GM18498 (cell line): ENCODE measurements at regions not wholly inside any gene's neighbourhood (a gene's known extent, or its start where the extent isn't known, plus 50 kb on each side); places are given as distances from the start of the nearest gene placed in this dataset.
"Not testable (repeated sequence)": the region's sequence is repeated elsewhere in the genome, so short reads cannot be mapped to it uniquely, and the experiment has no call there.

Experiments used
- ATAC-seq: cut with Tn5 transposase; IDR thresholded peaks from one replicate; pipeline ENCODE4 v1.9.1; 2021; ENCODE audit warnings: mild to moderate bottlenecking, moderate library complexity; ENCODE audit not compliant: unreplicated experiment

DNA sequence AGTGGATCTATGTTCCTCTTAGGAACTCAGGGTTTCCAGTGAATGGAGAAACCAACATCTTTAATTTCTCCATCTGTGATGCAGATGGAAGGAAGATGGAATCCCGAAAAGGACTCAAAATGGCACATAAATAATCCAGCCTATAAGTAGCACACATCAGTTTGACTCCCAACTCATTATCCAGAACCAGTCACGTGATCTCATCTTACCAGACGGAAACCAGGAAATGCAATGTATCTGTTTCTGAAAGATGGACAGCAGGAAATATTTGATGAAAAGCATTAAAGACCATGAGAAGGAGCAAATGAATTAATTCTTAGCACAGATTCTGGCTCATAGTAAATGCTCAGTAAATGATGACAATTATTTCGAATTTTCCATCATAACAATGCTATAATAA, 443.1 kb upstream of the FMR1 start:
- ATAC-seq, result no peak

- no peak for ATAC-seq
These were observed 435.7 kb upstream of the FMR1 start for GRCh38 chrX:147476008-147476407.

GRCh38 chrX:147478899-147479298, 432.8 kb upstream of the FMR1 start:
- no peak for ATAC-seq

DNA sequence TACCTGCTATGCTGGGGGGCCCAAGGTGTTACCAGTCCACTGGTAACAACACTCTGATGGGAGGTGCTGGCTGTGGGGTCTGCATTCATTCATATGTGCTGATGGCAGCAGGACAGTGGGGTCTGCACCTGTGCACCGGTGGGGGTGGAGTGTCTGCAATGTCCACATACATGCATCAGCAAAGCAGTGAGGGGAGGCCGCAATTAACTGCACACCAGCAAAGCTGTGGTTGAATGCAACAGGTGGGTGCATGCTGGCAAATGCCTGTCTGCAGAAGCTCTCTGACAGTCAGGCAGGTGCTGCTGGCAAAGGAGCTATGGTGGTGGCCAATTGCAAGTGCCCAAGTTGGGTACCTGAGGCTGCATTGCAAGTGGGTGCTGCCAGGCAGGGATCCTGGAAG, 426.5 kb upstream of the FMR1 start:
- ATAC-seq, result no peak

- ATAC-seq, result no peak
These were observed 417.4 kb upstream of the FMR1 start for GRCh38 chrX:147494365-147494764.

- no peak for ATAC-seq
These were observed 412.9 kb upstream of the FMR1 start for GRCh38 chrX:147498796-147499195.

DNA sequence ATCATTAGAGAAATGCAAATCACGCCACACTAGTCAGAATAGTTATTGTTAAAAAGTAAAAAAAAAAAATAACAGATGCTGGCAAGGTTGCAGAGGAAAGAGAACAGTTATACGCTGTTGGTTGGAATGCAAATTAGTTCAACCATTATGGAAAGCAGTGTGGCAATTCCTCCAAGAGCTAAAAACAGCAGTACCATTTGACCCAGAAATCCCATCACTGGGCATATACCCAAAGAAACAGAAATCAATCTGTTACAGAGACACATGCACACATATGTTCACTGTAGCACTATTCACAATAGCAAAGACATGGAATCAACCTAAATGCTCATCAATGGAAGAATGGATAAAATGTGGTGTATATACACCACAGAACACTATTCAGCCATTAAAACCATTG, 388.7 kb upstream of the FMR1 start:
- no peak for ATAC-seq

GRCh38 chrX:147533426-147533825, 378.3 kb upstream of the FMR1 start:
- no peak for ATAC-seq

DNA sequence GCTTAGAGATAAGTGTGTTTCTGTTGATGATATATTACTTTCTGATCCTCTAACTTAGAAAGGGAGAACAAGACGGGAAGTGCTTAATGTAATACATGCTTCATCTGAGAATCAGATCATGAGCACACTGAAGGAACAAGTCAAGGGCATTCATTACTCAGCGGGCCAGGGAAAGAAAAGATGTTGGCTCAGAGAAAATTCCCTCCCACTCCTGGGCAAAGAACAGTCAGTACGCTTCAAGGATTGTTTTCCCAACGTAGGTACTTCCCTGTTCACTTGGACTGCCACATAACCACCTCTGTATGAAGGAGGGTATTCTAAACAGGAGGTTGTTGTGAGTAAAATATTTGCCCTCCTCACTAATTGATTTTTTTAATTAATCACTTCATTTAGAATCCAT, 374.5 kb upstream of the FMR1 start:
- ATAC-seq, result no peak

- ATAC-seq, result not testable (repeated sequence)
These were observed 363.7 kb upstream of the FMR1 start for GRCh38 chrX:147548023-147548422.

DNA sequence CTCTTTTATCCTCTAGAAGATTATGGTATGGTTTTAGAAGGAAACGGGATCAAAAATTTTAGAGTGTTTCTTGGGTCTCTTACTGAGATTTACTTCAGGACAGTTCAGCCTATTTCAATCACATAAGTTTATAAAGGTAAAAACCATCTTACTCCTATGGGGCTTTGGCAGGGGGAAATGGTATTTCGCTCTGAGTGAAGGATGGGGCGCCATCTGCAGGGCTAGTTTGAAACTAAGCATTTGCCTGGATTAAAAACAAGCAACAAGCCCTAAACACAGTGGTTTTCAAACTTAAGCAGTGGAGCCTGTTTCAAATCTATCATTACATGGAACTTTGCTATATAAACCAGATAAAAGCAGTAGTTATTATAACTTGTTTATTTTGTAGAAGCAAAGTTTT, 361.5 kb upstream of the FMR1 start:
- ATAC-seq, result no peak

GRCh38 chrX:147559191-147559590, 352.5 kb upstream of the FMR1 start:
- ATAC-seq, result no peak

GRCh38 chrX:147565237-147565636, 346.5 kb upstream of the FMR1 start:
- no peak for ATAC-seq

DNA sequence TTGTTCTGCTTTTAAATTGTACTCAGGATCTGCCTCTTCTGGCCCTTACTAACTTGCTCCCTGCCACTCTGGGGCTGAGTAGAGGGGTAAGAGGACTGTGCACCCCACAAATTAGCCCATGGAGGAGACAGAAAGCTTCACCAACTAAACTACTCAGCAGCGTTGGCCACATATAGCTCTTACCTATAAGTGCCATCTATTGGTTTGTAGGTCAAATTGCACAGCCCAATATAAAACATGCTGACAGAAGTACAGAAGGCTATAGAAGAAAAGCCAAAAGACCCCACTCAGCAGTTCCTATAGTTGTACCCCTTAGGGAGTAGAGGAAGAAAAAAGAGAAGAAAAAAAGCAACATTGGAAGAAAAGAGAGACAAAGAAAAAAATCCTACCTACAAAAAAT, 341.2 kb upstream of the FMR1 start:
- no peak for ATAC-seq

DNA sequence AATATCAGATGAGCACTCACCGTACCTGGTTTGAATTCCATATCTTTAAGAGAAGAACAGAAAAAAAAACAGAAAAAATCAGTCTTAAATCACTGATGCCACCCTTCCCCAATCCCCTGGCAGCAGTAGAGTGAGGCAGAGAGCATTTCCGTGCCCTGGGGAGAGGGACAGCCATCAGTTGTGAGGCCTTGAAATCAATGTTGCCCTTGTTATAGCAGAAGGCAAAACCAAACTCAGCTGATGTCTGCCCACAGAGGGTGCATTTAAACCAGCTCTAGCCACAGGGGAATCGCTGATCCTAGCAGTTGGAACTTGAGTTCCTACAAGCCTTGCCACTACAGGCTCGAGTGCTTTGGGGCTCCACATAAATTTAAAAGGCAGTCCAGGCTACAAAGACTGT, 338.5 kb upstream of the FMR1 start:
- ATAC-seq, result no peak

- no peak for ATAC-seq
These were observed 309.5 kb upstream of the FMR1 start for GRCh38 chrX:147602176-147602696.

GRCh38 chrX:147626605-147627004, 285.1 kb upstream of the FMR1 start:
- ATAC-seq, result no peak

GRCh38 chrX:147635186-147635585, 276.5 kb upstream of the FMR1 start:
- ATAC-seq, result no peak

DNA sequence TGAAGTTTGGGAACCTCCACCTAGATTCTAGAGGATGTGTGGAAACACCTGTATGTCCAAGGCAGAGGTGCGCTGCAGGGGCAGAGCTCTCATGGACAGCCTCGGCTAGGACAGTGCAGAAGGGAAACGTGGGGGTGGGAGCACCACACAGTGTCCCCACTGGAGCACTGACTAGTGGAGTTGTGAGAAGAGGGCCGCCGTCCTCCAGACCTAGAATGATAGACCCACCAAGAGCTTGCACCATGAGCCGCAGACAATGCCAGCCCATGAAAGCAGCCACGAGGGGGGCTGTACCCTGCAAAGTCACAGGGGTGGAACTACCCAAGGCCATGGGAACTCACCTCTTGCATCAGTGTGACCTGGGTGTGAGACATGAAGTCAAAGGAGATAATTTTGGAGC, 274.5 kb upstream of the FMR1 start:
- ATAC-seq, result no peak

DNA sequence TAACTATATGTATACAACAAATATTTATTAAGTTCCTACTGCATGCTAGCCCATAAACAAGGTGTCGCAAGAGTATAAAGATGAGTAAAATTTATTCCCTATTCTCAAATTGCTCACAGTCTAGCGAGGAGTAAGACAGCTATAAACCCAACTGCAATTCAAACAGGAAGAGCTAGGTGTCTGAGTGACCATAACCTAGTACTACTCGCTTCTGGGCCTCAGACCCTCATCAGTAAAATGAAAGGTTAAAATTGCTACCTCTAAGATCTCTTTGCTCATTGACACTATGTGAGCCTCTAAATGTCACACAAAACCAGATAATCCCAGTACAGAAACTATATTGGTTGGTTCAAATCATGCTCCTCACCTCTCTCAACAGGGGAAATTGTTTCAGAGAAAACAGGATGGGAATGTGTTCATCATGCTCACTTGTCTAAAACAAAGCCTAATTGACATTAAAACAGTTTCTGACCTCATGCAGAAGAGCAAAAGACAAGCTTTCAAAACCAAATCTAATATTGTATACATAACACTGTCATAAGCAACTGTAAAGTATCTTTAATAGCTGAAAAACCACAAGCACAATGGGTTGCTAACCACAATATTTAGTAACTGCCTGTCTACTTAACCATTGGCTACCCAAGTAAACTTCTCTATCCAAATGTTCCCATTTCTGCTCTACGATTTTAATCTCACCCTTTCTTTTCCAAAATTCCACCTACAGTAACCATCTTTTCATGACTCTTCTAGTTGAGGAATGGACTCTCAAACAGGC, 264.6 kb upstream of the FMR1 start:
- no peak for ATAC-seq

DNA sequence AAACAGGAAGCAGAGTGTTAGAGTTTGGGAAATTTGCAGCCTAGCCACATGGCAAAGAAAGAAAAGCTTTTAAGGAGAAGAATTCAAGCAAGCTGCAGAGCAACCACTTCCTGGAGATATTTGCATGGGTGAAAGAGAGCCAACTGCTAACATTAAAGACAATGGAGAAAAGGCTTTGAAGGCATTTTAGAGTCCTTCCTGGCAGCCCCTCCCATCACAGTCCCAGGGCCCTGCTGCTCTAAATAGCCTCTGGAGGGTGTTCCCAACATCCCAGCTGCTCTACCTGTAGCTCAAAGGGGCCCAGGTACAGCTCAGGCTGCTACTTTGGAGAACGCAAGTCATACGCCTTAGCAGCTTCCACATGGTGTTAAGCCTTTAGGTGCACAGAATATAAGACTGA, 235.9 kb upstream of the FMR1 start:
- ATAC-seq, result no peak

GRCh38 chrX:147679356-147680005, 232.2 kb upstream of the FMR1 start:
- no peak for ATAC-seq
